ENCODE measurements at regions not wholly inside any gene's neighbourhood (a gene's known extent, or its start where the extent isn't known, plus 50 kb on each side); places are given as distances from the start of the nearest gene placed in this dataset.

DNA sequence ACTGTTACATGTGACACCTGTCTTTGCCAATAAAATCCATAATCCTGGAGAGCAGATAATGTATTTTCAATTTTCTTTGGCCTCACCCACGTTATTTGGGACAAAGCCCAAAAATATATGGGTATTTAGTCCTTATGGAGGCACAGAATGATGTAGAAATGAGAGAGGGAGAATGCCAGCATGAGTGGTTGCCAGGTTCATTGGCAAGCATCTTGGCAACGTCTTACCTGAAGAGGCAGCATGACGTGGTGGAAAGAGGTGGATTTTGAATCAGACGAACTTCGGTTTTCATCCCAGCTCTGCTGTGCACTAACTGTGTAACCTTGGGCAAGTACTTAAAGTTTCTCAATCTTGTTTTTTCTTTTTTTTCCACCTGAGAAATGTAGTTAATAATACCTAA, 969.6 kb upstream of the PIK3C3 start:
- TF ChIP-seq CTCF (IDR thresholded peaks at IDR 0.05) (no peak), EZH2 (IDR thresholded peaks at IDR 0.05) (no peak), EZH2phosphoT487 (IDR thresholded peaks at IDR 0.05) (no peak)
